NAMALWA (cell line): ENCODE measurements at regions not wholly inside any gene's neighbourhood (a gene's known extent, or its start where the extent isn't known, plus 50 kb on each side); places are given as distances from the start of the nearest gene placed in this dataset.

Source experiments
- DNase-seq: peaks from one replicate; pipeline ENCODE4 v3.0.0-alpha.2; 2015; ENCODE audit warnings: low spot score

- no peak for DNase-seq
Observed at GRCh38 chr13:64912141-64912540, 2318.0 kb downstream of the PCDH9 start.

- DNase-seq: no peak
Observed at GRCh38 chr13:64910096-64910495, 2320.0 kb downstream of the PCDH9 start.

GRCh38 chr13:64909184-64909583 is 2321.0 kb downstream of the PCDH9 start:
- DNase-seq: no peak

- DNase-seq: no peak
Observed at GRCh38 chr13:64900039-64900438, 2330.1 kb downstream of the PCDH9 start.

- DNase-seq: no peak
Observed at GRCh38 chr13:64884976-64885375, 2345.2 kb downstream of the PCDH9 start.

- no peak for DNase-seq
Observed at GRCh38 chr13:64877176-64877575, 2353.0 kb downstream of the PCDH9 start.

GRCh38 chr13:64871742-64872141 is 2358.4 kb downstream of the PCDH9 start:
- DNase-seq: no peak

- DNase-seq: no peak
Observed at GRCh38 chr13:64869539-64869938, 2360.6 kb downstream of the PCDH9 start.

- DNase-seq: no peak
Observed at GRCh38 chr13:64867856-64868255, 2362.3 kb downstream of the PCDH9 start.

GRCh38 chr13:64866331-64866730 is 2363.8 kb downstream of the PCDH9 start:
- DNase-seq: no peak

GRCh38 chr13:64855506-64855905 is 2374.6 kb downstream of the PCDH9 start:
- DNase-seq: no peak

GRCh38 chr13:64850017-64850416 is 2380.1 kb downstream of the PCDH9 start:
- no peak for DNase-seq

GRCh38 chr13:64849196-64849595 is 2380.9 kb downstream of the PCDH9 start:
- no peak for DNase-seq

- DNase-seq: no peak
Observed at GRCh38 chr13:64847767-64848166, 2382.4 kb downstream of the PCDH9 start.

GRCh38 chr13:64845110-64845509 is 2385.0 kb downstream of the PCDH9 start:
- no peak for DNase-seq

- peak; percentile 12 for DNase-seq
Observed at GRCh38 chr13:64819081-64819480, 2411.1 kb downstream of the PCDH9 start.

GRCh38 chr13:64817691-64818090 is 2412.4 kb downstream of the PCDH9 start:
- DNase-seq: no peak

- DNase-seq: no peak
Observed at GRCh38 chr13:64810750-64811149, 2419.4 kb downstream of the PCDH9 start.

- no peak for DNase-seq
Observed at GRCh38 chr13:64808704-64809103, 2421.4 kb downstream of the PCDH9 start.

GRCh38 chr13:64801768-64802167 is 2428.4 kb downstream of the PCDH9 start:
- no peak for DNase-seq

- DNase-seq: no peak
Observed at GRCh38 chr13:64798422-64798821, 2431.7 kb downstream of the PCDH9 start.

GRCh38 chr13:64793592-64793991 is 2436.5 kb downstream of the PCDH9 start:
- no peak for DNase-seq

- DNase-seq: no peak
Observed at GRCh38 chr13:64793131-64793530, 2437.0 kb downstream of the PCDH9 start.

- DNase-seq: no peak
Observed at GRCh38 chr13:64791373-64791772, 2438.8 kb downstream of the PCDH9 start.

- DNase-seq: no peak
Observed at GRCh38 chr13:64782466-64782865, 2447.7 kb downstream of the PCDH9 start.
